HPDE6-E6E7 (cell line): ENCODE measurements at regions not wholly inside any gene's neighbourhood (a gene's known extent, or its start where the extent isn't known, plus 50 kb on each side); places are given as distances from the start of the nearest gene placed in this dataset.

Experiments used
- DNase-seq: peaks from one replicate; pipeline ENCODE4 v3.0.0; 2011; ENCODE audit warnings: missing footprints; ENCODE audit errors: extremely low spot score

GRCh38 chr13:22091222-22091970, 420.5 kb downstream of the FGF9 start:
- no peak for DNase-seq

- no peak for DNase-seq
Measured at GRCh38 chr13:22091971-22092300, 421.1 kb downstream of the FGF9 start.

- no peak for DNase-seq
Measured at GRCh38 chr13:22092791-22093560, 422.1 kb downstream of the FGF9 start.

- DNase-seq = no peak
Measured at GRCh38 chr13:22095794-22096193, 424.9 kb downstream of the FGF9 start.

- DNase-seq = no peak
Measured at GRCh38 chr13:22099585-22099984, 428.7 kb downstream of the FGF9 start.

GRCh38 chr13:22102271-22102670, 431.4 kb downstream of the FGF9 start:
- DNase-seq = no peak

GRCh38 chr13:22103046-22104027, 432.5 kb downstream of the FGF9 start:
- DNase-seq = no peak

GRCh38 chr13:22106058-22106457, 435.2 kb downstream of the FGF9 start:
- DNase-seq = no peak

- no peak for DNase-seq
Measured at GRCh38 chr13:22107549-22107948, 436.7 kb downstream of the FGF9 start.

- DNase-seq = no peak
Measured at GRCh38 chr13:22108283-22108942, 437.5 kb downstream of the FGF9 start.

- DNase-seq = no peak
Measured at GRCh38 chr13:22108979-22109378, 438.1 kb downstream of the FGF9 start.

GRCh38 chr13:22110368-22110767, 439.5 kb downstream of the FGF9 start:
- no peak for DNase-seq

GRCh38 chr13:22111152-22111783, 440.4 kb downstream of the FGF9 start:
- no peak for DNase-seq

- DNase-seq = no peak
Measured at GRCh38 chr13:22111961-22112360, 441.1 kb downstream of the FGF9 start.

- no peak for DNase-seq
Measured at GRCh38 chr13:22112956-22113745, 442.3 kb downstream of the FGF9 start.

- no peak for DNase-seq
Measured at GRCh38 chr13:22114630-22115311, 443.9 kb downstream of the FGF9 start.

- no peak for DNase-seq
Measured at GRCh38 chr13:22118158-22118557, 447.3 kb downstream of the FGF9 start.

GRCh38 chr13:22120646-22121045, 449.8 kb downstream of the FGF9 start:
- no peak for DNase-seq

GRCh38 chr13:22121146-22121739, 450.4 kb downstream of the FGF9 start:
- DNase-seq = no peak
